ENCODE measurements at regions not wholly inside any gene's neighbourhood (a gene's known extent, or its start where the extent isn't known, plus 50 kb on each side); places are given as distances from the start of the nearest gene placed in this dataset.

- TF ChIP-seq CTCF (IDR thresholded peaks at IDR 0.05; ENCODE audit: low read depth, low read length) = no peak
- TF ChIP-seq EZH2phosphoT487 (IDR thresholded peaks at IDR 0.05; ENCODE audit: low read depth) = no peak
Observed at GRCh38 chr9:108193026-108193710, 662.6 kb downstream of the ACTL7B start.
